ENCODE measurements at regions not wholly inside any gene's neighbourhood (a gene's known extent, or its start where the extent isn't known, plus 50 kb on each side); places are given as distances from the start of the nearest gene placed in this dataset.
A peak's percentile ranks its signal among the peaks of the same experiment; 100 is the strongest.

GRCh38 chr16:48050871-48051270 lies 104.9 kb downstream of the ABCC12 start:
- no TSS peak for BruUV-seq (replicated peaks)
- Histone ChIP-seq H2AFZ (ENCODE audit: low read depth, low read length) (no peak overlapping the region), H3K27ac (ENCODE audit: extremely low read depth, low read depth, low read length) (no peak overlapping the region), H3K27me3 (ENCODE audit: control insufficient read depth in 2 of 2, insufficient read depth in 2 of 2, low read length in 2 of 2) (peaks cover 0 to 11% of the 10 kb centered on the region in 2 experiments; a peak in 1 of 5 replicates), H3K9me1 (ENCODE audit: control insufficient read depth, insufficient read depth, low read length) (no peaks in the 10 kb centered on the region), H3K4me1 (replicated peaks in 1 of 2; ENCODE audit: control insufficient read depth in 2 of 2, insufficient read depth in 2 of 2, low read length in 2 of 2) (no peaks in the 10 kb centered on the region; a peak in 1 of 5 replicates), H3K9ac (ENCODE audit: insufficient read depth in 1 of 2, low read depth in 2 of 2, low read length in 2 of 2) (no peak overlapping the region), H4K20me1 (replicated peaks; ENCODE audit: control insufficient read depth, insufficient read depth, low read length) (no peaks in the 10 kb centered on the region), H3K79me2 (ENCODE audit: control insufficient read depth, insufficient read depth, low read length) (no peaks in the 10 kb centered on the region), H3K4me2 (ENCODE audit: insufficient read depth, low read length) (no peak overlapping the region), H3K9me3 (replicated peaks; ENCODE audit: control insufficient read depth, insufficient read depth, low read depth, low read length) (no peaks in the 10 kb centered on the region), H3K4me3 (no peak overlapping the region), H3K36me3 (ENCODE audit: control insufficient read depth, insufficient read depth, low read length) (no peaks in the 10 kb centered on the region)
- ChIA-PET CTCF (ENCODE audit: low intra/inter-chr PET ratio) (no interaction called here), POLR2A (no interaction called here)
- ATAC-seq = no peak
- FAIRE-seq = no peak
- no peak for DNase-seq (ENCODE audit: extremely low read depth in 1 of 4, low spot score in 3 of 4)
- in situ Hi-C loops (cut with MboI) (no loop called here), intact Hi-C loops (cut with micrococcal nuclease) (no loop called here)
- no peak for TF ChIP-seq HNRNPLL (IDR thresholded peaks at IDR 0.05; ENCODE audit: low read depth, low read length, poor library complexity, severe bottlenecking)
- WGBS (ENCODE audit: insufficient coverage, low coverage, missing lambda C conversion rate) = 0% methylated on average over 2 of the region's 2 CpGs

- no peaks in the 10 kb centered on the region for H3K36me3 ChIP-seq (ENCODE audit: control insufficient read depth, insufficient read depth, low read length)
- no peaks in the 10 kb centered on the region for H3K9me1 ChIP-seq (ENCODE audit: control insufficient read depth, insufficient read depth, low read length)
- H3K9ac ChIP-seq (ENCODE audit: insufficient read depth in 1 of 2, low read depth in 2 of 2, low read length in 2 of 2) = no peak overlapping the region
- FAIRE-seq = no peak
- no peaks in the 10 kb centered on the region for H3K79me2 ChIP-seq (ENCODE audit: control insufficient read depth, insufficient read depth, low read length)
- ChIA-PET POLR2A (no interaction called here), CTCF (ENCODE audit: low intra/inter-chr PET ratio) (no interaction called here)
- TF ChIP-seq NRF1 (conservative IDR thresholded peaks at IDR 0.05 in 1 of 2, IDR thresholded peaks at IDR 0.05 in 1 of 2) (peak; percentile 44 to 56), CHD2 (IDR thresholded peaks at IDR 0.05; ENCODE audit: low read depth, low read length) (no peak), ZSCAN32 (CRISPR knock-in tag; IDR thresholded peaks at IDR 0.05) (no peak)
- DNase-seq (ENCODE audit: extremely low read depth in 1 of 4, low spot score in 3 of 4) = no peak
- no peaks in the 10 kb centered on the region for H3K9me3 ChIP-seq (replicated peaks; ENCODE audit: control insufficient read depth, insufficient read depth, low read depth, low read length)
- H3K4me3 ChIP-seq = no peak overlapping the region
- H3K4me1 ChIP-seq (replicated peaks in 1 of 2; ENCODE audit: control insufficient read depth in 2 of 2, insufficient read depth in 2 of 2, low read length in 2 of 2) = no peaks in the 10 kb centered on the region
- intact Hi-C loops (cut with micrococcal nuclease) = no loop called here
- H3K27me3 ChIP-seq (ENCODE audit: control insufficient read depth in 2 of 2, insufficient read depth in 2 of 2, low read length in 2 of 2) = peaks cover 0 to 4% of the 10 kb centered on the region in 2 experiments; a peak in 1 of 5 replicates
- H3K27ac ChIP-seq (ENCODE audit: extremely low read depth, low read depth, low read length) = no peak overlapping the region
- no peak for ATAC-seq
- H3K4me2 ChIP-seq (ENCODE audit: insufficient read depth, low read length) = no peak overlapping the region
- H2AFZ ChIP-seq (ENCODE audit: low read depth, low read length) = no peak overlapping the region
- in situ Hi-C loops (cut with MboI) = no loop called here
- no peaks in the 10 kb centered on the region for H4K20me1 ChIP-seq (replicated peaks; ENCODE audit: control insufficient read depth, insufficient read depth, low read length)
- no TSS peak for BruUV-seq (replicated peaks)
- 0% methylated on average over 3 of the region's 3 CpGs for WGBS (ENCODE audit: insufficient coverage, low coverage, missing lambda C conversion rate)
These were observed 105.9 kb downstream of the ABCC12 start for GRCh38 chr16:48049847-48050246.
